ENCODE measurements at regions not wholly inside any gene's neighbourhood (a gene's known extent, or its start where the extent isn't known, plus 50 kb on each side); places are given as distances from the start of the nearest gene placed in this dataset.

- TF ChIP-seq CTCF (conservative IDR thresholded peaks at IDR 0.05 in 1 of 2, IDR thresholded peaks at IDR 0.05 in 1 of 2; ENCODE audit: extremely low read depth in 1 of 2, insufficient read depth in 1 of 2, low read depth in 1 of 2, low read length in 2 of 2) (no peak), EZH2 (IDR thresholded peaks at IDR 0.05; ENCODE audit: borderline replicate concordance, low read length) (no peak)
These were observed 554.6 kb upstream of the FLRT2 start for GRCh38 chr14:84975241-84975902.

Measured in mammary epithelial cell (primary cell).